SHP77 (cell line): ENCODE measurements at regions not wholly inside any gene's neighbourhood (a gene's known extent, or its start where the extent isn't known, plus 50 kb on each side); places are given as distances from the start of the nearest gene placed in this dataset.

ENCODE experiments used
- DNase-seq, 2 experiments: peaks; one replicate each; lab custom pipeline; 2025; lab: John Stamatoyannopoulos, UW

DNA sequence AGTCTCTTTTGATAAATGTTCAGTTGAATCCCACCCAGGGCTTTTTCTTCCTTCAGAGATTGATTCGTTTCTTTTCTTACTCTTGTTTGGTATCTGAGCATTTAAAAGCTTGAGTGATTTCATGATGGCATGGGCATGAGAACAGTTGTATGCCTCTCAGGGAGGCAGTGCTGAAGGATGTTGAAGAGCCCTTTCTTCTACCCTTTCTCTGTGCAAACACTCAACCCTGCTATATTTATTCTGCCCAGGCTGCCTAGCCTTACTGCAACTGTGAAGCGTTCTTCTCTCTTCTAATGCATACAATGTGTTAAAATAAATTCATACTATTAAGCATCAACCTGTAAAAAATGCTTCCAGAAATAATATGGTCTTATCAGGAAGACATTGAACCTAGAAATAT, 367.6 kb upstream of the LCORL start:
- no peak for DNase-seq

DNA sequence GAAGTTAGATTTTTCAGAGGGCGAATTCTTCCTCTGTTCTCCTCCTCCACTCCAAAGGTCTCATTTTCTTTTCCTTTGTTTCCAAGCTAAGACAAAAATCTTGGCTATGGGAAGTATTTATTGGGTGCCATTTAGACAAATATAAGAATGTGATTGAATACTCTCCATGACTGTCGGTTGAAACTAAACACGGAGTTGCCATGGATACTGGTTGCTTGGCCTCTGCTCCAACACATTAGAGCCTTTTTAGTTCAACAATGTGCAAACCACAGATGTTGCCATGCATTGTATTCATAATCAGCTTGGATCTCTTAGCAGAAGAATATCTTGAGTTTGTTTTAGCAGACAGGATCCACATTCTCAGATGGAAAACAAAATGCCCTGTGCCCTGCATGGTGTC, 366.5 kb upstream of the LCORL start:
- DNase-seq: no peak

DNA sequence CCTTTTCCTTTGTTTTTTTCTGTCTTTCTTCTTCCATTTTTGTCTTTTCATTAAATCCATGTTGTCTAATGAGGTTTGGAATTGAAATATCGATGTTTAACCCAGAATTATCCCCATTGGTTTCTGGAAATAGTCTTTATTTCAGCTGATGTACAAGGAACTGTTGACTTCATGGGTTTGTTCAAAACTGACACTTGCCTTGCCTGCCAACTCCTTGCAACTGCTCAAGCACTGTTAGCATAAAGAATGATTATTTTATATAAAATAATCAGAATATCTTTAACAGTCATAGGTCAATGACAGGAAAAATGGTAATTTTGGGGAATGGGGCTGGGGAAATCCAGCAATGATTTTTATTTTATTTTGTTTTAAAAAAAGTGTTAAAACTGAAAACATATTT, 359.6 kb upstream of the LCORL start:
- DNase-seq: no peak

DNA sequence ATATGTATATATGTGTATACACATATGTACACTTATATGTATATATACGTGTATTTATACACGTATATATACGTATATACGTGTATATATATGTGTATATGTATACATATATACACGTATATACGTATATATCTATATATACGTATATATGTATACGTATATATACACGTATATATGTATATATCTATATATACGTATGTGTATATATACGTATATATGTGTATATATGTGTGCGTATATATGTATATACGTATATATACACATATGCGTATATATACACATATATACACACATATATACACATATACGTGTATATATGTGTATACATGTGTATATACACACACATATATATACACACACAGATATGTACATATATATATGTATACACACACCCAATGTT, 348.0 kb upstream of the LCORL start:
- DNase-seq: no peak

DNA sequence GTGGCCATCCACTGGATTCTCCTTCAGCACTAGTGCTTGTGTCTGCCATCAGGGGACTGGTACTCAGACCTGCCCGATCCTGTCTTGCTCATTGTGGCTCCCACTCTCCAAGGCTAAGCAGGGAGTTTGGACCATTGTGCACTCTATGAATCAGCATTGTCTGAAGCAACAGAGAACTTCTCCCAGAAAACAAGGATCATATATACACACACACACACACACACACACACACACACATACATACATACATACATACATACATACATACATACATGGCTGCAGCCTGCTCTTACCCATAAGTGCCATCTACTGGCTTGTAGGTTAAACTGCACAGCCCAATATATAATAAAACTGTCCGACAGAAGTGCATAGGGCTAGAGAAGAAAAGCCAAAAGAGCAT, 345.3 kb upstream of the LCORL start:
- peak; percentile 7 to 38 for DNase-seq

DNA sequence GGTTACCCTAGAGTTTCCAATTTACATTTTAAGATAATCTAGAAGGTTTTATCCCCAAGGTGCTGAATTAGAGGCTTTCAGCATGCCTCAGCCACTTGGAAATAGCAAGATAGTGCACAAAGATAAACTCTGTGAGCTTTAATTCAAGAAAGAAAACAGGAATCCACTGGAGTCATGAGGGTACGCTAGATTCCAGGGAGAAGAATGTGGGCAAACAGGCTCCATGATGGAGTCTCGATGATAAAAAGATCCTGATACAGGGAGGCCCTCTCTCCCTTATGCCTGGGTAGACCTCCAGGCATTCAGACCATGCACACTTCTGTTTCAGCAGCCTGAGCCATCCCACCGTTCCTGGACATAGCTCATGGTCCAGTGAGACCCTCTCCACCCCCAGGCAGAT, 344.6 kb upstream of the LCORL start:
- DNase-seq: no peak

DNA sequence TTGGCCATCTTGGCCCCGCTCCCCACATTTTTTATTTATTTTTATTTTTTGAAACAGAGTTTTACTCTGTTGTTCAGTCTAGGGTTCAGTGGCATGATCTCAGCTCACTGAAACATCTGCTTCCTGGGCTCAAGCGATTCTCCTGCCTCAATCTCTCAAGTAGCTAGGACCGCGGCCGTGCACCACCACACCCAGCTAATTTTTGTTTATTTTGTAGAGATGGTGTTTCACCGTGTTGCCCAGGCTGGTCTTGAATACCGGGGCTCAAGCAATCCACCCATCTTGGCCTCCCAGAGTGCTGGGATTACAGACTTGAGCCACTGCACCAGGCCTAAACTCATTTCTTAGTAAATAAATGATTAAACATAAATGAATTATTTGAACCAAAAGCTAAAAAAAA, 322.0 kb upstream of the LCORL start:
- DNase-seq: no peak

DNA sequence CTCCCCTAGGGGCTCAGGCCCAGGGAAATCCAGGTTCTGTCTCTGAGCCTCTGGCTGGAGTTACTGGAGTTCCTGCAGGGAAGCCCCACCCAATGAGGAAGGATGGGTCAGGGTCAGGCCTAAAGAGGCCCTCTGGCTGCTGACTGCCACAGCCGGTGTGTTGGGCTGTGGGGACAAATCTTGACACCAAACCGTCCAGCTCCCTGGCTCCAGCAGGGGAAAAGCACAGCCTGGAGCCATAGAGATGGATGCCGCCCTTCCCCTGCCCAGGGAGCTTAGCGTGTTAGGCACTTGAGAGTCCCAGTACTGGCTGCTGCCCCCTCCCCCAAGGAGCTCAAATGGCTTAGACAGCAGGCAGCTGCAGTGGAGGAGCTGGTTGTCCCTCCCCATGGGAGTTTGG, 321.3 kb upstream of the LCORL start:
- DNase-seq: no peak

DNA sequence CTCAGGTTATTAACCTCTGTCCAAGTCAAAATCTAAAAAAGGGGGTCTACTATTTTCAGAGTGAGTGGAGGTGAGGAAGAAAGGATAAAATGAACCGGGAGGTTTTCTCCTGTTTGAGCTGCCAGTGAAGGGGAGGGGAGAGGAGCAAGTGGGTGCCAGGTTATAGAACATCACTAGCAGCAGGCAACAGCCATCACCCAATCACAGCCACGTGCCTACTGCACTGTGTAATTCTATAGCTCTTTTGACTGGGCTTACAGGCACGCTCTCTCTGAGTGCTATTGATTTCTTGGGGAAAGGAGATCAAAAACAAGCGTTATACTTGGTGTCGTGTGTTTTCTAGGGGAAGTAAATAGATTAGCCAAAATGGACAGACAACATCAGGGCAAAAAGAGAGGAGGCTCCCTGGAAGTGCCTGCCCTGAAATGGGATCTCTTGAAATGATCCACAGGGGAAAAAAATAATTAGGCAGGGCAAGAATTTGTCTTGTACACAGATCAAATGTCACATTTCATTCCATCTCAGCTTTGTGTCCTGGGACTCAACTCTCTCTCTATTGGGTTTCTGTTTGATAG, 300.5 kb upstream of the LCORL start:
- DNase-seq: peak in 1 of 2 experiments; percentile 16

DNA sequence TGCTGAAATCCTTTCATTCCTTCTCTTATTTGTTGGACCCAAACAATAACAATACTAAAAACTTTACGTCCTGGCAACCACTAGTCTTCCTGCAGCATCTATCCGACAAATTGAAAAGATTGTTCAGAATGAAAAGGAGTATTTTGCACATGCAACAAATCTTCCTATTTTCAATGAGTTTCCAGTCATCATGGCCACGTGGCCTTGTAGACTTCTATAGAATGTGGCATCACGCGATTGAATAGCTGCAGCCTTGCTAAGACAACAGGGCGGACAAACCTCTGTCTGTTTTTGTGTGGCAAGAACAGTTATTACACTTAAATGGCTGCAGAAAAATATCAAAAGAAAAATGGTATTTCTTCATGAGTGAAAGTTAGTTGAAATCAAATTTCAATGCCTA, 297.9 kb upstream of the LCORL start:
- peak in 1 of 2 experiments; percentile 38 for DNase-seq

DNA sequence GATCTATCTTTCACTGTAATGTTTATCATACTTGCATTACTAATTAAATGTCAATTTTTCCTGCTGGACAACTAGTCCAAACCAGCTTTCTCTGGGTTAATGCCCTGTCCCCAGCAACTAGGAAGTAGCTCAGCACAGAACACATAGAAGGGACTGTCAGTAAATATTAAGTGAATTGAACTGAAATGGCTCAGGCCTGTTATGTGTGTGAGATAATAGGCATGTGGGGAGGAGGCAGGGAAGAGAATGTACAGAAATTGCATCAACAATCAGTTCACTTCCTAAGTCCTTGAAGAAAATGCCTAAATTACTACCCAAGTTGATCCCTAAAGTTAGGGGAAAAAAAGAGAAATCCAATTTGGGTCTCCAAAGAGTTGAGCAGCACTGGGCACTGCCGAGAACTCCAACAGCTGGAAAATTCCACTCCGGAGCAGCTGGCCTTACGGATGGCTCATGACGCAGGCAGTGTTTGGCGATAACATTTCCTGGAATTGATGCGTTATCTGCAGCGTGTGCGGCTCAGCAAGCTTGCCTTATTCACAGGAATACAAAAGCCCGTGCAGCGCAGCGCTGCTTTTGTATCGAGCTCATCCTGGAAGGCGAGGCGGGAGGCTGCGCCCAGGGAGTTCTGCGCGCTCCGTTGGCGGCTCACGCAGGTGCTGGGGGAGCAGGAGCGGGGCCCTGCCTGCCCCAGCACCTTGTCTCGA, 297.3 kb upstream of the LCORL start:
- peak; percentile 79 to 87 for DNase-seq

DNA sequence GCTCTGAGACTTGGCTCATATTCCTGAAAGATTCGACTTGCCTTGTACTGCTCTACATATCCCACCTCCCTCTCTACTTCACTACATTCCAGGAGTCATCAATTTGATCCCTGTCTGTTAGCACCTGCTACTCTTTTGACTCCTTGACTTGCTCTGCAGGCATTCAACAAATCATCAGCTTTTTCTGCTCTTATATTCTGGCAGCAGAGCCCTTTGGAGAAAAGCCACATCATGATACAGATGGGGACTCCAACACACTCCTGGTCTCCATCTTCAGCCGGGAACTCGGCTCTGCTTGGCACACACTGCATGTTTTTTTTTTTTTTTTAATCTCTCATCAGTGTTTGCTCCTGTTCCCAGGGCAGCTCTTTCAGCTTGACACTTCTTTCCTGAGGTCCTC, 293.2 kb upstream of the LCORL start:
- no peak for DNase-seq

DNA sequence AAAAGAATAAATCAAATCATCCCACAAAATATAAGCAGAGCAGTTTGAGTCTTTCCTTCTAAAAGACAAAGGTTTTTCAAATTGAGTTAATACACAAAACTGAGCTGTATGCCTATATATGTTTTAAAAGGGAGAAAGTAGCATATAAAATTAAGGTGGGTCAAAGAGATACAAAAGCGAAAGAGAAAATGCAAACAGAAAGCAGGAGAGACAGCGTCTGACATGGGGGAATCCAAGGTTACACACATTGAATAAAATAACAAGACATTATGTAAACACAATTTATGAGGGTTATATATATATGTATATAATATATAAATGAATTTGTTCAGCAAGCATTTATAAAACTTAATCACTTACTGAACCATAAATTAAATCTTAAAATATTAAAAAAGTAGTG, 276.1 kb upstream of the LCORL start:
- no peak for DNase-seq

DNA sequence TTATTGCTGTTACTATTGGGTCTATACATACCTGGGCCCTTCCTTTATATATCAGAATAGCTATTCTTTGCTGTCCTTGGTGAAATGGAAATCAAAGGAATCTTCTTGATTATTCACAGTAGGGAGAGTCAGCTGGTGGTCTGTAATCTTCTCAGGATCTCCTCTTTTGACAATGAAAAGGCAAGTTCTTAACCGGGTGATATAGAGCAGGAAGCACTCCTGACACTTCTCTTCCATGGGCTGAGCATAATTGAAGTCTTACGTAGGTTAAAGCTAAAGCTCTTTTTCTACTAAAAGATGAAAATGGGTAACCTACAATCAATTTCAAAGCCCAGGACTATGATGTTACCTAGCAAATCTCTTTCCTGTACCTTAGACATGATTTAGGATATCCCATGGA, 274.9 kb upstream of the LCORL start:
- DNase-seq: no peak

DNA sequence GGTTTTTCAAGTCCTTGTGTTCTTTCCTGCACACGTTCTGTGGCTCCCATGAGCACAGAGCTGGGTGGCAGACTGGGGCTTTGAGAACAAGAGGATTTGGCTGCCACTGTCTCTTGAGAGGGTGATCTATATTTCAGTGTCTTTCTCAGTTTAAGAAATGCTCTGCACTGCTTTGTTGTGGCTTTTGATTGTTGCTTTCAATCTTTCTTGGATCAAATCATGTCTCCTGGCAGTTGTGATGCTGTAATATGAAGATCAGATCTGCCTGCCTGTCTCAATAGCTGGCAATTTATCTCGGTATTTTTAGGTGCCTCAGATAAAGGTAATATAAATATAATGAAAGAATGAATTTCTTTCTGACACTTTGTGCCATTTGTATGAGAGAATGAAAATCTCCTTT, 273.3 kb upstream of the LCORL start:
- DNase-seq: no peak

DNA sequence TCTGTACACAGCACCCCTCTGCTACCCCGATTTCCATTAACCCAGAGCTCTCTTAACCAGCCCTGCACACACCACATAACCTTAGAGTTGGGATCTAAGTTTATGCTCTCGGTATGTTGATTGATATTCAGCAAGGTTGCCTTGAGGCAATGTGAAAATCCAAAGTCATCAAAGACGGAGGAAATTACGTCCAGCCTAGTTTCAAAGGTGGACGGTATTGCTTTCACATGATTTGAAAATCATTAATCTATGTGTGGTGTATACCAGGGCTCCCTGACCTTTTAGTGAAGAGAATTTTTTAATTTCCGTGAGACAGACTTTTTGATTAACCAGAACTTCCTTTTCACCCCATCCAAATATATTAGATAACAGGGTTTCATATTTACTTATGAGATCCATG, 272.5 kb upstream of the LCORL start:
- DNase-seq: no peak

DNA sequence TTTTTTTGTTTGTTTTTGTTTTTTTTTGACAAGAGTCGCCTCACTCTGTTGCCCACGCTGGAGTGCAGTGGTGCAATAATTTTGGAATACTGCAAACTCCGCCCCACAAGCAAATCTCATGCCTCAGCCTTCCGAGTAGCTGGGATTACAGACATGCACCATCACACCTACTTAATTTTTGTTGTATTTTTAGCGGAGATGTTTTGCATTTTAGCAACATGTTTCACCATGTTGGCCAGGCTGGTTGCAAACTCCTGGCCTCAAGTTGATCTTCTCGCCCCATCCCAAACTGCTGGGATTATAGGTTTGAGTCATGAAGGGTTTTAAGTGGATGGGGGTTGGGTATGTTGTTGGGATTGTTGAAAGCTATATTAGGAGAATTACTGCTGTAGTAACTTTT, 270.9 kb upstream of the LCORL start:
- DNase-seq: no peak

DNA sequence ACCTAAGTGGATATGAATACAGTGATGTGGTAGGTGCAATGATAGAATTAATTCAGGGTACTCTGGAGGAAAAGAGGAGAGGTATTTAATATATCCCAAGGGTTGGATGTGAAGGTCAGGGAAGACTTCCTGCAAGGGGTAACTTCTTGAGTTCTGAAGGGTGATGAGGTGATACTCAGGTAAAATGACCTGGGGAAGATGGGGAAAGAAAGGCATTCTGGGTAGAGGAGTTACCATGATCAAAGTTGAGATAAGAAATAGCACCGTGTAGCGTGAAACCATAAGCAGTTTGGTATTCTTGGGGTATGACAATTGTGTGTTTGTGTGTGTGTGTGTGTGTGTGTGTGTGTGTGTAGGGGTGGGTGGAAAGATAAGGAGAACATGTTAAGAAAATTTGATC, 270.4 kb upstream of the LCORL start:
- no peak for DNase-seq

DNA sequence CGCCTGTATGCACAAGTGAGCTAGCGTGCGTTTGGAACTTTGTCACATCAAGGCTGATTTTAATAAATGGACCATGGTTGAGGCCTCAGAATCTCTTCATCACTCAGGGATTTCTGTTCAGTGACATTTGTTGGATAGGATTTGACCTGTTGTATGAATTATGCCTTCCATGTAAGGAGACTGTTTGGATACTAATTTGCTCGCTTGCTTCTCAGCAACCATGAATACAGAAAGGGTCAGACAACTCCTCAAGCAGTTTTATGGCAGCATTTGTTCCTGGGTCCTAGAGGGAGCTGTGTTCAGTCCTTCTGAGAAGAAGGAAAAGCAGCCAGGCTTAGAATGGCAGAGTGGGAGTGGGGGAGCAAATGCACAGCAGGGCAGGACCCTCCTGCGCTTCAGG, 269.7 kb upstream of the LCORL start:
- DNase-seq: peak in 1 of 2 experiments; percentile 5

DNA sequence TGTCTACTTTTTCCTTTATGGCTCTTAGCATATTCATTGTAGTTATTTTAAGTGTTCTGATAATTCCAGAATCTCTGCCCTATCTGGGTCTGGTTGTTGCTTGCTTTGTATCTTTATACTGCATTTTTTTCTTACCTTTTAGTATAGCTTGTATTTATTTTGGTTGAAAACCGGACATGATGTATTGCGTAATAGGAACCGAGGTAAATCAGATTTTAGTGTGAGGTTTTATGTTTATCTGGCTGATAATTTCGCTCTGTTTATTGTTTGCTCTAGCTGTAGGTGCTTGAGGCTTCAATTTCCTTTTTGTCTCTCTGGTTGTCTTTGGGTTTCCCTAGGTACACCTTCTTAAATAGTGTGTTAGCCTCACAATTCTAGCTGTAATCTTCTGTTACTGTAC, 263.8 kb upstream of the LCORL start:
- DNase-seq: no peak

DNA sequence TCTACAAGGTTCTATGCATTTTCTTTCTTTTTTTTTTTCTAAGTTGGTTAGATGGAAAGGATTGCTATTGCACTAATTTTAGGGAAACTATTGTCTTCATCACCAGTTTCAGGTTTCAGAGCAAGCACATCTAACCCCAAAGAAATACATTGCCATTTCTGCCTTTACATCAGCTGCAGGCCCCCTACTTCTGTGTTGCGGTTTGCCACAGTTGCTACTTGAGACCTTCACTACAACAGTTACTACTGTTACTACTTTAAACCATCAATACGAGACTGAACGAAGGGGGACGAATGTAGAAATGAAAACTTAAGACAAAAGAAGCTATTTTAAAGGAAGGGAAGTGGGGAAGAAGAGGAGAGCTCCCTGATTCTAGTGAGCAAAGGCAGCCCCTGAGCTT, 256.7 kb upstream of the LCORL start:
- no peak for DNase-seq

DNA sequence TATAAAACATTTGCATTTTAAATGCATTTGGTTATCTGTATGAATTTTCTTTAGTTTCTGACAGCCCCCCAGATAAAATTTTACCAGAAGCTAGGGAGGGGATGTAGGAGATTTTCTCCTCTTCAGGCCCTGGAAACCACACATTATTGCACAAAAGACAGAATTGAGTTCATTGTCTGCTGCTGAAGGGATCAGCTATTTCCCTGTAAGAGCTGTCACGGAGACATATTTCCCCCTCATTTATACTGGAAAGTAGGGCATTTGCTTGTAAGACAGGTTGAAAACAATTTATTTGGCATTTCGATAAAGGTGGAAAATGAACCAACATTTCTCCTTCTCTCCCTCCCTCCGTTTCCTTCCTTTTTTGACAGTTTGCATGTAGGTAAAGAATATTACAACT, 241.3 kb upstream of the LCORL start:
- no peak for DNase-seq

DNA sequence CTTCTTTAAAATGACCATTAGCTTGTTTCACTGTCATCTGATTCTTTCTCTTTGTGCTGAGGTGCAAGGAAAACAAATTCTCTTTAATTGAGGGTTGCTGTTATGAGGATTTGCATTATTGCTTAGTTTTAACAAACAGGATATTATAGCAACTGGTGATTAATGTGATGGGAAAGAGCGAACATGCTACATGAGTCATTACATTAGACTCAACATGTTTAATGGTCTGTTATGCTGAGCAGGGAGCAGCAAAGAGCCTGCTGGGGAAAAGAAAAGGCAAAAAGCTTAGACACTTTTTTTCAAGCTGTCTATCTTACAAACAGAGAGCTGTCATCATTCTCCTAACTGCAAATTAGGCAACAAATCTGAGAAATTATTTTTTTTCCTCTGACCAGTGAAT, 230.5 kb upstream of the LCORL start:
- DNase-seq: no peak

DNA sequence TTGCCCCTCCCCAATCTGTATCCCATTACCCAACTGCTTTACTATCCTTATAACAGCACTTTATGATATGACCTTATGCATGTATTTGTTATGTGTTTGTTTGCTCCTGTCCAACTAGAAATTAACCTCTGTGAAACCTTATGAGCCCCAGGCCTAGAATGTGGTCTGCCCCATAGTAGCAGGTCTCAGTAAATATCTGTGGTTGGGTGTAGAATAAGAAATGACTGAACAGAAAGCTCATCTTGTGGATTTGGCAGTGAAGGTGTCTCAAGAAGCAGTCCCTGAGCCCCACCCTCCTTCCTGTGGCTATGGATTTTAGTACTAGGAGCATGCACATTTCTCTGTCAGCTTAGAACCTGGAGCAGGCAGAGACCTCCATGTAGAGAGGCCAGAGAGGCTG, 229.0 kb upstream of the LCORL start:
- DNase-seq: no peak
